Fibroblast of lung (primary cell): ENCODE measurements at regions not wholly inside any gene's neighbourhood (a gene's known extent, or its start where the extent isn't known, plus 50 kb on each side); places are given as distances from the start of the nearest gene placed in this dataset.

ENCODE experiments used
- DNase-seq, 2 donors: peaks; one replicate each; pipeline versions ENCODE4 v3.0.0 to v3.0.0-alpha.2; 2010; ENCODE audit warnings: low read depth in 2 of 2
- H2AFZ ChIP-seq: 2 replicates; pipeline ENCODE4 v1.5.1; 2012; ENCODE audit warnings: low read length, control low read depth, inconsistent platforms
- H3K27ac ChIP-seq: 2 replicates; pipeline ENCODE4 v1.5.1; 2011; ENCODE audit warnings: low read length, control low read depth; ENCODE audit not compliant: insufficient read depth
- H3K27me3 ChIP-seq: 2 replicates; pipeline ENCODE4 v1.5.1; 2011; ENCODE audit warnings: mild to moderate bottlenecking, low read length; ENCODE audit not compliant: control insufficient read depth, insufficient read depth
- H3K36me3 ChIP-seq: 2 replicates; pipeline ENCODE4 v1.5.1; 2011; ENCODE audit warnings: low read length; ENCODE audit not compliant: control insufficient read depth, insufficient read depth
- H3K4me1 ChIP-seq: 2 replicates; pipeline ENCODE4 v1.5.1; 2011; ENCODE audit warnings: low read length; ENCODE audit not compliant: control insufficient read depth, insufficient read depth; ENCODE audit errors: extremely low read depth
- H3K4me2 ChIP-seq: 2 replicates; pipeline ENCODE4 v1.5.1; 2011; ENCODE audit warnings: low read length, control low read depth; ENCODE audit not compliant: insufficient read depth; ENCODE audit errors: extremely low read depth
- H3K4me3 ChIP-seq, 4 experiments: fragments of 200-600 bp in 1 of 4; sonication (generic) in 1 of 4; replicated peaks in 1 of 4; 2 replicates each; pipeline ENCODE4 v1.5.1; 2011 to 2016; ENCODE audit warnings: low read length in 4 of 4, low read depth in 3 of 4, mild to moderate bottlenecking in 3 of 4, control low read depth in 2 of 4, inconsistent platforms in 1 of 4, mixed read lengths in 1 of 4; ENCODE audit not compliant: insufficient read depth in 1 of 4; ENCODE audit errors: control extremely low read depth in 1 of 4
- H3K79me2 ChIP-seq: 2 replicates; pipeline ENCODE4 v1.5.1; 2012; ENCODE audit warnings: mild to moderate bottlenecking, low read length, inconsistent platforms; ENCODE audit not compliant: control insufficient read depth, insufficient read depth
- H3K9ac ChIP-seq: 2 replicates; pipeline ENCODE4 v1.5.1; 2011; ENCODE audit warnings: mild to moderate bottlenecking, low read length, control low read depth; ENCODE audit not compliant: insufficient read depth
- H3K9me3 ChIP-seq: 2 replicates; pipeline ENCODE4 v1.5.1; 2012; ENCODE audit warnings: low read depth, low read length; ENCODE audit not compliant: control insufficient read depth, insufficient read depth
- H4K20me1 ChIP-seq: 2 replicates; pipeline ENCODE4 v1.5.1; 2011; ENCODE audit warnings: low read length; ENCODE audit not compliant: control insufficient read depth, insufficient read depth; ENCODE audit errors: extremely low read depth
- EZH2 ChIP-seq: IDR thresholded peaks from 2 replicates; pipeline ENCODE4 v1.5.1; 2012; ENCODE audit warnings: low read length, control low read depth, mild to moderate bottlenecking; ENCODE audit errors: missing control alignments
- TF ChIP-seq, protein P1 (sequence below), 2 donors: IDR thresholded peaks in 1 of 2; conservative IDR thresholded peaks in 1 of 2; 1 replicate in 1 of 2; 2 replicates in 1 of 2; pipeline ENCODE4 v1.5.1; 2011 to 2012; ENCODE audit warnings: low read length in 2 of 2, control low read depth in 1 of 2, inconsistent platforms in 1 of 2, low read depth in 1 of 2, mild to moderate bottlenecking in 1 of 2

DNA sequence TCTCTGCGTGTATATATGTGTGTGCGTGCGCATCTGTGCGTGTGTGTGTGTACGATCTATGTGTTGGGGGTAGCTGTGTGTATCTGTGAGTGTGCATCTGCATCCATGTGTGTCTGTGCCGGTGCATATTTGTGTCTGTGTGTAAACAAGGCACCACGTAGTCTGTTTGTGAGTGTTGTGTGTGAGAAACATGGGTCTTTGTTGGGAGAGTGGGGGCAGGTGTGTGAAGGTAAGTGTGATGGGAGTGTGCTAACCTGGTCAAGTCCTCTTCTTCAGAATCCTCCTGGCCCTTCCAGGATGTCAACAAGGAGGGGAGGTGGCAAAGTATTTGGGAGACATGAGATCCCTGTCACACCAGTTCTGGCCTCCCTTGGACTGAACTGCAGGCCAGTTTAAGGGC lies 87.2 kb downstream of the HIF1AN start:
- H3K79me2 ChIP-seq = no peaks in the 10 kb centered on the region
- no peak overlapping the region for H3K9ac ChIP-seq
- H4K20me1 ChIP-seq = no peaks in the 10 kb centered on the region
- no peaks in the 10 kb centered on the region for H3K9me3 ChIP-seq
- H3K4me1 ChIP-seq = no peaks in the 10 kb centered on the region
- H3K4me2 ChIP-seq = no peak overlapping the region
- H3K27ac ChIP-seq = no peak overlapping the region
- H2AFZ ChIP-seq = no peak overlapping the region
- H3K36me3 ChIP-seq = no peaks in the 10 kb centered on the region
- TF ChIP-seq EZH2 = no peak
- TF ChIP-seq, protein P1, sequence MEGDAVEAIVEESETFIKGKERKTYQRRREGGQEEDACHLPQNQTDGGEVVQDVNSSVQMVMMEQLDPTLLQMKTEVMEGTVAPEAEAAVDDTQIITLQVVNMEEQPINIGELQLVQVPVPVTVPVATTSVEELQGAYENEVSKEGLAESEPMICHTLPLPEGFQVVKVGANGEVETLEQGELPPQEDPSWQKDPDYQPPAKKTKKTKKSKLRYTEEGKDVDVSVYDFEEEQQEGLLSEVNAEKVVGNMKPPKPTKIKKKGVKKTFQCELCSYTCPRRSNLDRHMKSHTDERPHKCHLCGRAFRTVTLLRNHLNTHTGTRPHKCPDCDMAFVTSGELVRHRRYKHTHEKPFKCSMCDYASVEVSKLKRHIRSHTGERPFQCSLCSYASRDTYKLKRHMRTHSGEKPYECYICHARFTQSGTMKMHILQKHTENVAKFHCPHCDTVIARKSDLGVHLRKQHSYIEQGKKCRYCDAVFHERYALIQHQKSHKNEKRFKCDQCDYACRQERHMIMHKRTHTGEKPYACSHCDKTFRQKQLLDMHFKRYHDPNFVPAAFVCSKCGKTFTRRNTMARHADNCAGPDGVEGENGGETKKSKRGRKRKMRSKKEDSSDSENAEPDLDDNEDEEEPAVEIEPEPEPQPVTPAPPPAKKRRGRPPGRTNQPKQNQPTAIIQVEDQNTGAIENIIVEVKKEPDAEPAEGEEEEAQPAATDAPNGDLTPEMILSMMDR (conservative IDR thresholded peaks at IDR 0.05 in 1 of 2, IDR thresholded peaks at IDR 0.05 in 1 of 2; ENCODE audit: low read depth in 1 of 2, low read length in 2 of 2) = no peak
- peaks cover 27% of the 10 kb centered on the region for H3K27me3 ChIP-seq
- no peak overlapping the region for H3K4me3 ChIP-seq
- DNase-seq = no peak

DNA sequence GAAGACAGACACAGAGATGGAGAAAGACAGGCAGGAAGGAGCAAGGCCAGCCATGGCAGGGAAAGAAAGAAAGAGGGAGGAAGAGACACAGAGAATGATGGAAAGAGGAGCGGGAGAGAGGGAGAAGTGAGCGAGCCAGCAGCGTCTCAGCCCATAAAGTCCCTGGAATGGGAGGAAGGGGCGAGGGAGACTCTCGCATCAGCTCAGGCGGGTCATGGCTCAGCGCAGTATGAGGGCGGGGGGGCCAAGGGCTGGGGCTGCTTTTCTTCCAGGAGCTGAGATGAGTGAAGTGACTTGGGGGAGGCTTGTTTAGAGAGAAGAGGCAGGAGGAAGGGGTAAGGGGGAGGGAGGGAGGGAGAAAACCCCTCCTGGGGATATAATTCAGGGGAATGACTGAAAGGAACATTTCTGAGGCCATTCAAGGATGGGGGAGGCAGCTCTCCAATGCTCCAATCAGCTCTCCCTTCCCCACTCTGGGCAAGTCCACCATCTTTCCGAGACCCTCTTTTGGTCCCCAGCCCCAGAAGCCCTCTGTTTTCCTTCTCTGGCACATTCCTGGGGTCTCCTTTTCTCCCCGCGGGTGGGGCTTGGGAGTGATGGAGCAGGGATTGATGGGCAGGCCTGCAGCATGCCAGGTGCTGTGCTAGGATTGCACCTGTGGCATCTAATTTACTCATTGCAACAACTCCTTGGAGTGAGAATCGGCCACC lies 87.9 kb downstream of the HIF1AN start:
- no peak for DNase-seq
- Histone ChIP-seq H3K79me2 (no peaks in the 10 kb centered on the region), H3K36me3 (no peaks in the 10 kb centered on the region), H2AFZ (no peak overlapping the region), H3K27ac (no peak overlapping the region), H3K27me3 (peaks cover 27% of the 10 kb centered on the region), H3K4me2 (no peak overlapping the region), H3K4me1 (no peaks in the 10 kb centered on the region), H4K20me1 (no peaks in the 10 kb centered on the region), H3K4me3 (no peak overlapping the region), H3K9me3 (no peaks in the 10 kb centered on the region), H3K9ac (no peak overlapping the region)
- TF ChIP-seq, protein P1 (conservative IDR thresholded peaks at IDR 0.05 in 1 of 2, IDR thresholded peaks at IDR 0.05 in 1 of 2; ENCODE audit: low read depth in 1 of 2, low read length in 2 of 2) = no peak
- TF ChIP-seq EZH2 = no peak

DNA sequence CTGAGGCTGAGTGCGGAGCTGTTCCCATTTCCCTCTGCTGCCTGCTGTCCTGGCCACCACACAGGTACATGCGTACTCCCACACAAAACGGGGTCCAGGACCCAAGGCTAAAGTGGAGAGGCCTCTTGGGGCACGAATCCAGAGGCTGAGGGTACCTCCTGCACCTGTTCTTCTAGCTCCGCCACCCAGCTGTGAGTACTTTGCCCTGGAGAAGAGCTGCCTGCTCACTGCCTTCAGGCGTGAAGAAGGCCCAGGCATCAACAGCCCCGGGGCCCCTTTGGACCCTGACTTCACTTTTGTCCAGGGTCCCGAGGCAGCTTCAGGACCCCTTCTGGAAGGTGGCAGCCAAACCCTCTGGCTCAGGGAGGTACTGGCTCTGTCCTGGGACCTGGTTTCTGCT lies 88.6 kb downstream of the HIF1AN start:
- H3K36me3 ChIP-seq = no peaks in the 10 kb centered on the region
- H3K27me3 ChIP-seq = peaks cover 22% of the 10 kb centered on the region
- H3K4me1 ChIP-seq = no peaks in the 10 kb centered on the region
- H3K4me2 ChIP-seq = no peak overlapping the region
- no peaks in the 10 kb centered on the region for H4K20me1 ChIP-seq
- H3K9me3 ChIP-seq = no peaks in the 10 kb centered on the region
- no peak overlapping the region for H2AFZ ChIP-seq
- H3K9ac ChIP-seq = no peak overlapping the region
- no peak overlapping the region for H3K27ac ChIP-seq
- TF ChIP-seq EZH2 = no peak
- TF ChIP-seq, protein P1 (conservative IDR thresholded peaks at IDR 0.05 in 1 of 2, IDR thresholded peaks at IDR 0.05 in 1 of 2; ENCODE audit: low read depth in 1 of 2, low read length in 2 of 2) = no peak
- DNase-seq = no peak
- no peak overlapping the region for H3K4me3 ChIP-seq
- H3K79me2 ChIP-seq = no peaks in the 10 kb centered on the region
